KG1 (cell line): ENCODE measurements at regions not wholly inside any gene's neighbourhood (a gene's known extent, or its start where the extent isn't known, plus 50 kb on each side); places are given as distances from the start of the nearest gene placed in this dataset.

ENCODE experiments used
- DNase-seq: peaks from one replicate; lab custom pipeline; 2025; lab: John Stamatoyannopoulos, UW

DNA sequence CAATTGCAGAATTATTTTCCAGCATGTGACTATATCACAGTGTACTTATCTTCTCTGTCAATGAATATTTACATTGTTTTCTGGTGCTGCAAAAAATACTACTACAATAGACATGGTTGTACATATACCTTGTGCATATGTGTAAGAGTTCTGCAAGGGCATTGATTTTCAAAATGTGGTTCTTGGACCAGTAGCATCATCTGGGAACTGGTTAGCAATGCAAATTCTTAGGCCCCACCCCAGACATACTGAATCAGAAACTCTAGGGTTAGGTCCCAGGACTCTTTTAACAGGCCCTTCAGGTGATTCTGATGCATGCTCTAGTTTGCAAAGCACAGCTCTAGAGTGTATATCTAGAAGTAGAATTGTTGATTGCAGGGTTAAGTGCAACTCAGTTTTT lies 292.3 kb downstream of the ZNF621 start:
- DNase-seq = no peak

DNA sequence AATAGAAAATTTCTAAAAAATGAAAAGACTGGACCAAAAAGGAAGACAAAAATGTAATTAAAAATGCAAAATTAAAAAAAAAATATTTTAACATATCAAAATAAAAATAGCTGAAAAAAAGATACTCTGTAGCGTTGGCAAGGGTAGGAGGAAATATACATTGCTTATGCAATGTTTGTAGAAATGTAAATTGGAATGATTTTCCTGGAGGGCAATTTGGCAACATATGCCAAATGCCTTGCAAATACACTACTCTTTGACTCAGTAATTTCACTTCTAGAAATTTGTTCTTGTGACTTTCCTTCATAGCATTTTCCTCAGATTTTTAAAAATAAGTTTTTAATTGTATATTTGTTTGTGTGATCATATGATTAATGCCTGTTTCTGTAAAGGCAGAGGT lies 296.6 kb downstream of the ZNF621 start:
- no peak for DNase-seq

- no peak for DNase-seq
Measured at GRCh38 chr3:40827226-40827625, 302.5 kb downstream of the ZNF621 start.

GRCh38 chr3:40827942-40828688 lies 303.4 kb downstream of the ZNF621 start:
- DNase-seq = no peak

- DNase-seq = no peak
Measured at GRCh38 chr3:40828741-40829415, 304.1 kb downstream of the ZNF621 start.

DNA sequence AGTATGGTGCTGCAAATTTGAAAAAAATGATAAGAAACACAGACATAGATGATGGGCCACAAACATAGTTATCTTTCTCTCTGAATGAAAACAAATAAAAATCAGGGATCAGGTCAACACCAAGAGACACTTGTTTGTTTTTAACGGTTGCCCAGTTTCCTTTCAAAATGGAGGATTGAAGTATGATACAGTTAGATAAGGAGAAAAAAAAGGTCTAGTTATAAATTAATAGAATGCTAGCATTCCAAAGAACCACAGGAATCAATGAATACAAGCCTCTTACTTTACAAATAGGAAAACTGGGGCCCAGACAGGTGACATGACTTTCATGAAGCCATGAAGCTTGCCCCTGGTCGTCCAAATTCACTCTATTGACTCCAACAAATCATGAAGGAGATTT lies 305.1 kb downstream of the ZNF621 start:
- DNase-seq = no peak

GRCh38 chr3:40837300-40837699 lies 312.5 kb downstream of the ZNF621 start:
- DNase-seq = no peak

DNA sequence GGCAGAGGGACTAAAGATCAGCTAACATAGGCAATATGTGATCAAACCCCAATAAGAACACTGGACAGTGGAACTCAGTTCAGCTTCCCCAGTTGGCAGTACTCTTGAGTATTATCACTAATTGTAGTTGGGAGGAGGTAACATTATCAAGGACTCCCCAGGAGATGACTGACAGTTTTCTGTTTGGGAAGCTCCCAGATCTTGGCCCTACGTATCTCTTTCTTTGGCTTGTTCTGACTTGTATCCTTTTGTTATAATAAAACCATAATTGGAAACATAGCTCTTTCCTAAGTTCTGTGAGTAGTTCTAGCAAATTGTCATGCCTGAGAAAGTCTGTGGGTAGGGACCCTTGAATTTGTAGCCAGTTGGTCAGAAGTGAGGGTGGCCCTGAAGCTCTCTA lies 316.4 kb downstream of the ZNF621 start:
- DNase-seq = no peak

GRCh38 chr3:40841570-40842109 lies 316.9 kb downstream of the ZNF621 start:
- DNase-seq = no peak

DNA sequence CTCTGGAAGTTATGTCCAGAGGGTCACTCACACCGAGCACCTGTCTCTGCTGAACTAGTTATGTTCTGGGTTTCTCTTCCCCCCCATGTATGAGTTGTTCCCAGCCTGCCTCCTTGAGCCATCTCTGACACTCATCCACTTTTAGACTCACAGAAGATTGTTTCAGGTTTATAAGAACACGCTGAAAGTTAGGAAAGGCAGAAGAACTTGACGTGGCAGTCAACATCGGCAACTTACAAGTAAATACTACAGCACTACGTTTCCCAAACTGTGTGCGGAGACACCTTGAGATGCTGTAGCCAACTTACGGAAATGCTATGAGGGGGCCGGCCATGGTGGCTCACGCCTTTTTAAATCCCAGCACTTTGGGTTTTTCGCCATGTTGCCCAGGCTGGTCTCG lies 318.0 kb downstream of the ZNF621 start:
- no peak for DNase-seq

- no peak for DNase-seq
Measured at GRCh38 chr3:40843208-40843624, 318.5 kb downstream of the ZNF621 start.

- DNase-seq = no peak
Measured at GRCh38 chr3:40843851-40844548, 319.2 kb downstream of the ZNF621 start.

DNA sequence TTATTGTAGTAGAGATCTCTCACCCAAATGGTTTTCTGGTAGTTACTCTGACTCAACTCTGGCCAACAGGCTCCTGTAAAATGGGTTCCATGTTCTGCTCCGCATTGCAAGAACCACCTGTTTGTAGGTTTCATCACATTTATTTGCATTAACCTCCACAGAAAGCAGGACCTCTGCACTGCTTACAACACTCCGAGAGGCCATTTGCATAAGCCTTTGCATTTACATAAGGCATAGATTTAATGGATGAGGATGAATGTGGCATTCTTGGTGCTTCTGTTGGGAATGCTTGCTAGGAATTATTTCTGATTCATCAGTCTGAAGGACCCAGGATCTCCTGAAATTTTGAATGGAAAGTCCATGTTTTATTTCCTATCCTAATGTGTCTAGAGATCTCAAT lies 320.1 kb downstream of the ZNF621 start:
- DNase-seq = no peak

GRCh38 chr3:40845447-40845846 lies 320.7 kb downstream of the ZNF621 start:
- DNase-seq = no peak

DNA sequence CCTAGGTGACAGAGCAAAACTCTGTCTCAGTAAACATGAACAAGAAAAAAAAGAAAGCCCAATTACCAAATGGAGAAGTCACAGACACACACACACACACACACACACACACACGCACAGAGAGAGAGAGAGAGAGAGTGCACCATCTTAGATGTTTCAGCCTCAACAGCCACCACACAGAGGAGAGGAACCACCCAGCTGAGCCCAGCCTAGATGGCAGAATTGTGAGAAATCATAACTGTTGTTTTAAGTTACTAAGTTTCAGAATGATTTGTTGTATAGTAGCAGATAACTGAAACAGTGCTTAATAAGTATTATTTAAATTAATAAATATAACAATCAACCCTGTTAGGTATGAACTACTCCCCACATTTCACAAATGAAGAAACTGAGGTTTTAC lies 321.2 kb downstream of the ZNF621 start:
- no peak for DNase-seq

DNA sequence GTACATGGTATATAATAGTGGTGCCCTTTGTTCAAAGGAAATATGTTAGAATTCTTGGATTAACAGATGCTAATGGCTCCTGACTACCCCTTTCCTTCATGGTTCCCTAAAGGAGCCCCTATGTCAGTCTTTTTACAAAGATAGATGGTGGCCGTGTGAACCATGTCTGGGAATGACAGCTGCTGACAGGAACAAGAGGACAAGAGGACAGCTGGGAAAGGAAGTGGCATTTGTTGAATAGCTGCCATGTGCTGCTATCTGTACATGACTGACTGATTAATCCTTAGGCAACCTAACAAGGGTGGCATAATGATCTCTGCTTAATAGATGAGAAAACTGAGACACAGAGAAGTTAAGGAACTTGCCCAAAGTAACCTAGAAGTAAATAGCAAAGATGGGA lies 321.7 kb downstream of the ZNF621 start:
- DNase-seq = no peak

GRCh38 chr3:40847551-40847992 lies 322.8 kb downstream of the ZNF621 start:
- DNase-seq = no peak

- no peak for DNase-seq
Measured at GRCh38 chr3:40848421-40848820, 323.7 kb downstream of the ZNF621 start.

- DNase-seq = no peak
Measured at GRCh38 chr3:40850861-40851260, 326.1 kb downstream of the ZNF621 start.

- no peak for DNase-seq
Measured at GRCh38 chr3:40851836-40852235, 327.1 kb downstream of the ZNF621 start.

DNA sequence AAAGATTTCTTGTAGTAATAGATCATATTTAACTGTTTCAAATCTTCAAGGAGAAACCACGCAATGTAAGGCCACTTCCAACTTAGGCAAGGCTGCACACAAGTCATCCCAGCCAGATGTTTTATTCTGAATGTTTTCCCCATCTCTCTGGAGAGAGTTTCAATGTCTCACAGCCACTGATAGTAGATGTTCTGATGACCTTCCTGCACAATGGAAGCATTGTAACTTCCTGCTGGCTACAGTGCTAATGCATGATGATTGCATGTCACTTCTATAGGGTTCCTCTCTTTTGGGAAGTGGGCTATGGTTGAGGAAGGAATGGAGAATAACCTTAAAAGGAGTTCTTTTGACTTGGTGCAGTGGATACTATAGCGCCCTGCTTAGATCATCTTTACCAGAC lies 328.0 kb downstream of the ZNF621 start:
- no peak for DNase-seq

DNA sequence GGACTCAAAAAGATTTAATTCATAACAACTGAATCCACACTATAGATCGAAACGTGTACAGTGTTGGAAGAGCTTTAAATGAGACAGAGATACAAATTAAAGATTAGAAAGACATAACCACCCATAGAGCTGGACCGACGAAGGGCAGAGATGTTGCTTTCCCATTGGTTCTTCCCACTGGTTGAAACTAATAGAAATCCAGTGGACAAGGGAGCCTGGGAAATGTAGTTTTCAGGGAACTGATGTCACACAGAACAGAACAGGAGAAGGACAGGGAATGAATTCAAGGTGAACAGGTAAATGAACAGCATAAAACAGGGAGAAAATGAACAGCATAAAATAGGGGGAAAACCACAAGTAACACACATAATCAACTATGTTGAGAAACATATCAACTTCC lies 328.7 kb downstream of the ZNF621 start:
- no peak for DNase-seq

- DNase-seq = no peak
Measured at GRCh38 chr3:40855871-40856270, 331.1 kb downstream of the ZNF621 start.
